ENCODE measurements at regions not wholly inside any gene's neighbourhood (a gene's known extent, or its start where the extent isn't known, plus 50 kb on each side); places are given as distances from the start of the nearest gene placed in this dataset.
"Not testable (repeated sequence)": the region's sequence is repeated elsewhere in the genome, so short reads cannot be mapped to it uniquely, and the experiment has no call there.

DNA sequence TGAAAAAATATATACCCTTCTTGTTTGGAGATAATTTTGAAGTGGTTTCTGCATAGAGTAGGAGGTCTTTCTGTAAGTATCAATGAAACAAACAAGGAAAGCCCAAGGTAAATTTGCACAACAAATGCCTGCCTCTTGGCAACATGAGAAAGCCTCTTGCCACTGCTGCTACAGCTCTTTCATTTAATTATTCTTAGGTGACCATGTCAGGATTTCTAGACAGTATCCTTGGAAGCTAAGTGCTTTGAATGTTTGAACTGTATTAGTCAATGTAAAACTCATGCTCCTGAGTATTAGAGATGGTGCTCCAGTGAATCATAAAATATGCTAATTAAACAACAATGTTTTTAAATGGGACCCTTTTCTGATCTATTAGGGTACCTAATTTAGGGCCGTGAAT lies 81.2 kb upstream of the ITGB1 start:
- no peak for DNase-seq

DNA sequence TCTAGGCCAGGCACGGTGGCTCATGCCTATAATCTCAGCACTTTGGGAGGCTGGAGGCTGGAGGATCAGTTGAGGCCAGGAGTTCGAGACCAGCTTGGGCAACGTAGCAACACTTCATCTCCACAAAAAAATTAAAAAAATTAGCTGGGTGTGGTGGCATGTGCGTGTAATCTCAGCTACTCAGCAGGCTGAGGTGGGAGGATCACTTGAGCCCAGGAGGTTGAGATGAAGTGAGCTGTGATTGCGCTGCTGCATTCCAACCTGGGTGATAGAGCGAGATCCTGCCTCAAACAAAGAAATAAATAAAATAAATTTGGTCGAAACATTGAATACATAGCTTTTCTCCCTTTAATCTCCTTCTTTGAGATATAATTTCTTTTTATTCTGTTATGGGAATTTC lies 80.6 kb upstream of the ITGB1 start:
- no peak for DNase-seq

DNA sequence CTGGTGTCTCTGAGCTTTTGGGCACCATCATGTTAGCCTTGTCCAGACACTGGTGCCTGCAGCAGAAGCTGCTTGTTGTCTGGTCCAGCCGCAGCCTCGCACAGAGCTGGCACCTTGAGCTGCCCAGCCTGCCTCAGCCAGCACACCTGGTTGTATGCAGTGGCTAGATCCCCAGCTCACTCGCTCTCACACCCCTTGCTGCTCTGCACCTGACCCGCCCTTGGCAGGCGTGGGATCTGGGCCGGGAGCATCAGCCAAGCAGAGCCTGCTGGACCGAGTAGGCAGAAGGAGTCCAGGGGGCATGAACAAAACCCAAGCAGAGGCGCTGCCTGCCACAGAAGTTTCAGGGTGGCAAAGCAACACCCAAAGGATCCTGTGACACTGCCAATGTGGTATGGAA lies 79.7 kb upstream of the ITGB1 start:
- DNase-seq = no peak

DNA sequence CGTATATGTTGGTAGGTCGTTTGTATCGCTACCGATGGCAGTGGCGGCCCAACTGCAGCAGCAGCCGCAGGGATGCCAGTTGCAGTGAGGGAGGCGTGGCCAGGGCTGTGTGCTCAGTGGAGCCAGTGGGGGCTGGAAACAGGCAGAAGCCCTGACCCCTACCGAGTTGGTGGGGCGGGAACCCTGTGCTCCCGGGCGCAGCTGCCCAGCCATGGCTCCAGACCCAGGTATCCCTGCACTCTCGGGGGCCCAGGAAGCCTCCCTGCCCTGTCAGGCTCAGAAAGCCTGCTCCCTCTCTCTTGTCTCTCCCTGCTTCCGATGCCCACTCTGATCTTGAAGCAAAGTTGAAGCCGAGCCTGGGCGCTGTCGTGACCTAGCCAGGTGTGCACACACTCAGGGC lies 78.6 kb upstream of the ITGB1 start:
- DNase-seq = no peak

DNA sequence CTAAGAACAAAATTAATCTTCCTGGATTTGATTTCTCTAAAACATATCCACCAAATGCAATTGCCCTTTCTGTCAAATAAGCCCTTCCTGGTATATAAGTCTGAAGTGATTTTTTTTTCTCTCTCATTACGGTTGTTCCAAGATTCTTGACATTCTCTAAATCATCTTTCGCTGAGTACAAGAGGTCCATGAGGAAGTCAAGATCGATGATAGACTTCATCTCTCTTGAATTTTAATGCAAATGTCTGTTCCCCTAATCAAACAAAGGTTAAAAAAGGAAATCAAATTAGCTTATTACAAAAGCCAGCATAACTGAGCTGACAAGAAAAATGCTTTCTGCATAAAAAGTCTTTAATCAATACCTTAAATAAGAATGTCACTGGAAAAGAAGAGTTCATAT lies 77.4 kb upstream of the ITGB1 start:
- DNase-seq = no peak

DNA sequence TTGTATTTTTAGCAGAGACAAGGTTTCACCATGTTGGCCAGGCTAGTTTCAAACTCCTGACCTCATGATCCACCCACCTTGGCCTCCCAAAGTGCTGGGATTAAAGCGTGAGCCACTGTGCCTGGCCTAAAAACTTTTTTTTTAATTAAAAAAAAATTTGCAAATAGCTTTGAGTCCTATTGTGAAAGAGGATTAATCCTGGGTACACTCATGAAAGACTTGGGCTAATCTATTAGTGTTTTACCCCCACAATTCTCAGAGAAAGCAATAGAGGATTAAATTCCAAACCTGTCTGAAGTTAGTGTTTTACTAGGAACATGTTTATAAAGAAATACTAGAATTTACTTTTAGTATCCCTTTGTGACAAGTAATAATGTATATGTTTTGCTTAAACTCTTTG lies 76.9 kb upstream of the ITGB1 start:
- DNase-seq = no peak

DNA sequence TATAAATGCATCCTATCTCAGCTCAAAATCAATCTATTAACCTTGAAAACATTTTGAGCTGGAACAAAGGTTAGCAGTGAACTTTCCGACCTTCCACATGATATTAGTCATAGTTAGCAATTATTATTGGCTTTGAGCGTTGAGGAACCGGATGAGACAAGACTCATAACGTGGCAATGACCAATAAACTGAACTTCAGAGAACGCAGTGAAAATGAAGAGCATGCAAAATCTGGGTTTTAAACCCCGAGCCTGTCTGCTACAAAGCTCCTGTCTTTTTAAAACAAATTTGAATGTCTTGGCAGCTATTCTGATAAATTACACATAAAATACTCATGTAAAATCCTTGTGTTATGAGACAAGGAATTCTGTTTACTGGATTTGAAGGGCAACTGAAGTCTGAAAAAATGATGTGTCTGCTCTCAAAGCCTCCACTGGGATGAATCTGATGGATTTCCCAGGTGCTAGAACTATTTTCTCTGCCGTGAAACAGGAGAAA lies 74.7 kb upstream of the ITGB1 start:
- DNase-seq = no peak

DNA sequence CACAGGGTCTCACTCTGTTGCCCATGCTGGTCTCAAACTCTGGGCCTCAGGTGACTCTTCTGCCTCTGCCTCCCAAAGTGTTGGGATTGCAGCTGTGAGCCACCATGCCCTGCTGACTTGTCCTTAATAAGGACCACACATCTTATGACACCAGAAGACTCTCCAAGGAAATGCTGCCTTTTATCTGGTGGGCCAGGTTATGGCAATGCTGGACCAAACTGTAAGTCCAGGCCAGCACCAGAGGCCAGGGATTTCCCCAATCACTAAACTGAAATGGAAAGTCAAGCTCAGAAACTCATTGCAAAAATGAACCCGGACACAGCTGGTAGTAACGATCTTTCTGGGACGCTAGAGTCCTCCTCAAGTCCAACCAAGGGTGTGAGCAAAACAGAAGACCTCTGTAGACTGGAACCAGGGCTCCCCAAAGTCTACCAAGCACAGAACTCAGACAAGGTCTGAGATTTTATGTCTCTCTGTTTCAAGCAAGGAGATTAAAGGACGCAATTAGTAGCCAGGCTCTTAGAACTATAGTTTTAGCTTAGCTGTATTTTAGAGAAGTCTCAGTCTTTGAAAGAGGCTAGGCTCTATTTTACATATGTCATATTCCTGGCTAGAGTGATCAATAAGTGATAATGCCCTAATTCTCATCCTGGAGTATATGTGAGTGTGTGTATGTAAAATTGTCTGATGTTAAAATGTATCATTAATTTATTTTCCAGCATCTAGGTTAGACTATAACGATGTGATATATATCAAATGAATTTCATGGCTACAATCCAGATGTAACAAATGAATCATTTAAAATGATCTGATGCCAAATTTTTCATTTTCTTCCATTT lies 74.0 kb upstream of the ITGB1 start:
- DNase-seq = no peak

DNA sequence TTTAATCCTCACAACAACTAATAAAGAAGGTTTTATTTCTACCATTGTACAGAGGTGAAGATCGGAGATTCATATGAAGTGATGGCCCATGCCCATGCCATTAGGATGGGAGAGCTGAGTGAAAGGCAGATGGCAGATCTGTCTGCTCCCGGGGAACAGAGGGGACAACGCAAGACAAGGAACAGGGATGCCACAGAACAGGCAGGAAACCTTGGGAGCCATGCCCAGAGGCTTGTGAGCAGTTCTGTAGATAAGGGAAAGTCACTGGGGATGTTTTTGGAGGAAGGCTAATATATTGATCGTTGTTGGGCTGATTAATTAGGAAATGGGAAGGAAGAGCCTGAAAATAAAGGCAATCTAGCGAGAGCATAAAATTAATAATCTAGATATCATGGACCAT lies 73.1 kb upstream of the ITGB1 start:
- no peak for DNase-seq

DNA sequence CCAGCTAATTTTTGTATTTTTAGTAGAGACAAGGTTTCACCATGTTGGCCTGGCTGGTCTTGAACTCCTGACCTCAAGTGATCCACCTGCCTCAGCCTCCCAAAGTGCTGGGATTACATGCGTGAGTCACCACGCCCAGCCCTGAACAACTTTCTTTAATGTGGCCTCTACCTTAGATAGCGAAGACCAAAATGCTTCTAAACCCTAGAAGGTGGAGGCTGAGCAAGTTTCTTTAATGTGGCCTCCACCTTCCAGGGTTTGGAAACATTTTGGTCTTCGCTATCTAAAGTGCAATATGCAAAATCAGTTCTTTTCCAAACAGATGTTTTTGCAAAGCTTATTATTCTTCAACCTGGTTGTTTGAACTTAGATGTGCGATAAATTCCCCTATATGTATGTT lies 70.5 kb upstream of the ITGB1 start:
- not testable (repeated sequence) for DNase-seq

DNA sequence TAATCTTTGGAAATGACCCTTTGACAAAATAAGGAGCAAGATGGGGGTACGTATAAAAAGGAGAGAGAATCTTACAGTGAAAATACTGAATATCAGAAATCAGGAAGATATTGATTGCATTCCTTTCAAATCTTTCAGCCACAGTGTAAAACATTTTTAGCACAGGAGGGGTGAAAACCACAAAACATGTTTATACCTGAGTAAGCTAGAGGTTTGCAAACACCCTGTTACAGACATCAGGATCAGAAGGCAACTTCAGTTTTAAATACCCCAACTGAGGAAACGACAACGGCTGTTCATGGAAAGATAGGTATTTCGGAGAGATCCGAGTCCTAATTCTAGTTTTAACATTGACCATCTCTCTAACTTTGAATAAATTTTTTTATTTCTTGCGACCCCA lies 69.1 kb upstream of the ITGB1 start:
- no peak for DNase-seq

DNA sequence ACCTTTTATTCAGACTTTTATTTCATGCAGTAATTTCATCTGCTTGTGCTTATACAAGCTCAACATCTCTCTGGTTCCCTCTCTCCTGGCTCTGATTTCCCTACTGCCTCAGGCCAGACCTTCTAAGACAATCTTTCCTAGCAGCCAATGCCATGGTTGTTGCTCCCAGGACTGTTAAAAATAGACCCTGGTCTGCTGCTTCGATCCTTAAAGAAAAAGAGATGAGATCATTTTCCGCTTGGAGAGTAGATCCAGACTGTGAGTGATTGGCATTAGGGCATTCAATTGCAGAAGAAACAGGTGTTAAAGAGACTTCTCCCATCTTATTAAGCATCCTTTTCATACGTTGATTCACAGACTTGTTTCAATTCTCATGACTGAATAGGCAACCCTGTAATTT lies 68.4 kb upstream of the ITGB1 start:
- no peak for DNase-seq

DNA sequence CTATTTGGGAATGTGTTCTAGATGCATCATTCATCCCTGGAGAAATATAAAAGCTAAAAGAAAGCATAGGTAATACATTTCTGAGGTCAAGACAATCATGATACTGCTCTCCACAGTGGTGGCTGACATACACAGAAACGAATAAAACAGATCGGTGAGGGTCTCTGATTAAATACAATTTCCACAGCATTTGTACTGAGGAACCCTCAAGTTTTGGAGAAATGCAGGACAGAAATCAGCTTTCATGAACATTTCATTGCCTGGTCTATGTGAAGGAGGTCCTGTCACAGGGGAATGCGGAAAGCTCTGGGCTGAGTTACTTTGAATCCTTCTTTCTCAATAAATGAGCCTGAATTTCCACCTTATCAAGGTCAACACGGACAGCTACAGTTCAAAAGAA lies 67.9 kb upstream of the ITGB1 start:
- DNase-seq = no peak

DNA sequence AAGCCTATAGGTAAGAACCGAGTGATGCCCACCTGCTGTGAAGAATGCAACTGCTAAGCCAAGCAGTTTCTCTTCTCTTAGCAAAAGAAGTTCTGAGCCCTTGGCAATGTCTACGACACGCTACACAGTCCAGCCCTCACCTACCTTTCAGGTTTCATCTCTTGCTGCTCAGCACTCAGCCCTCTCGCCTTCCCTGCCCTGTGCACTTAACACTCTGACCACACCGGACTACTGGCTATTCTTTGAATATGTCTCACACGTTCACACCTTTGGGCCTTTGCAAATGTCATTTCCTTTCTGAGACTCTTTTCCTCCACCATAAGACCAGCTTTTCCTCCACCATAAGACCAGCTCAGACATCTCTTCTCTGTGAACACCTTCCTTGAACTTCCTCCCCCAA lies 67.0 kb upstream of the ITGB1 start:
- no peak for DNase-seq

DNA sequence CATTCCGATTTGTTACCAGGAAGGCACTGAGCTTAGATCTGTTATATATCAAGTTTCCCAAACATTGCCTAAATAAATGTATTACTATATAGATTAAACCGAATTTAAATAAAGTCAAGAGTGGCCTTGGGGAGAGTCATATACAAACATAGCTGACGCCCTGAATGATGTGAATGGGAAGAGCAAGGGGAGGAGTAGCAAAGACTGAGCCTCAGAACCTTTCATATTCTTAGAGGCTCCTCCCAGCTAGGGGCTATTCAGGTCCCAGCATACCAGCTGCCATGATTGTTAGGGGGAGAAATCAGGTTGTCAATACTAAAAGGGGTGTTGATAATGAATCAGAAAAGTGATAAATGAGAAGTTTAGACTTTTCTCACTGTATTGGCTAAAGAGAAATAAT lies 64.7 kb upstream of the ITGB1 start:
- DNase-seq = no peak

DNA sequence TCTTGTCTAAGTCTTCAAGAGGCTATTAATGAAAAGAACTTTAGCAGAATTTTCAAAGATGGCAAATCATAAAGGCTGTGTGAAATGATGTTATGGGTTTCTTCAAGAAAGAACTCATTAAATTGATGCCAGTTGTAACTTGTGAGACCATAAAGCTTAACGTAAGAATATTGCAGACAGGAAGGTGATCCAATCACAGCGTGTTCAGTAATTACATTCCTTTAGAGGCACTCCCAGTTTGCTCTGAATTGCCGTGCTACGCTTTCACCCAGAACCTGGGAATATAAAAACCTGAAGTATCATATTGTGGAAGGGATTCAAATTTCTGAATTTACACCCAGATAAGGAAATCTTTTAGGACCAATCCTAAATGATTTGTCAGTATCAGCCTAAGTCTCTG lies 64.1 kb upstream of the ITGB1 start:
- DNase-seq = no peak

DNA sequence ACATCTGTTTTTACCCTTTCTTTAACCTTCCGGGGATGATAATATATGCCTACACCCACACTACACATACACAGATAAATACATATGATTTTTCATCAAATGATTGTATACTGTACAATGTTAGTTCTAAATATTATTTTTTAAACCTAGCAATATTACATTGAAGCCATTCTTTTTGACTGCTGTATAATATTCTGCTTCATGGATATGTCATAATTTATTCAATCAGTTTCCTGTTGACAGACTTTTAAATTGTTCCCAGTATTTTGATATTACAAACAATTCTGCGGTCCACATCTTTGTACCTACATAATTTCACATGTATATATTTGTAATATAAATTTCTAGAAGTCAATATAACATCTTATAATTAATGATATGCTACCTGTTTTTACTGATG lies 59.0 kb upstream of the ITGB1 start:
- no peak for DNase-seq

DNA sequence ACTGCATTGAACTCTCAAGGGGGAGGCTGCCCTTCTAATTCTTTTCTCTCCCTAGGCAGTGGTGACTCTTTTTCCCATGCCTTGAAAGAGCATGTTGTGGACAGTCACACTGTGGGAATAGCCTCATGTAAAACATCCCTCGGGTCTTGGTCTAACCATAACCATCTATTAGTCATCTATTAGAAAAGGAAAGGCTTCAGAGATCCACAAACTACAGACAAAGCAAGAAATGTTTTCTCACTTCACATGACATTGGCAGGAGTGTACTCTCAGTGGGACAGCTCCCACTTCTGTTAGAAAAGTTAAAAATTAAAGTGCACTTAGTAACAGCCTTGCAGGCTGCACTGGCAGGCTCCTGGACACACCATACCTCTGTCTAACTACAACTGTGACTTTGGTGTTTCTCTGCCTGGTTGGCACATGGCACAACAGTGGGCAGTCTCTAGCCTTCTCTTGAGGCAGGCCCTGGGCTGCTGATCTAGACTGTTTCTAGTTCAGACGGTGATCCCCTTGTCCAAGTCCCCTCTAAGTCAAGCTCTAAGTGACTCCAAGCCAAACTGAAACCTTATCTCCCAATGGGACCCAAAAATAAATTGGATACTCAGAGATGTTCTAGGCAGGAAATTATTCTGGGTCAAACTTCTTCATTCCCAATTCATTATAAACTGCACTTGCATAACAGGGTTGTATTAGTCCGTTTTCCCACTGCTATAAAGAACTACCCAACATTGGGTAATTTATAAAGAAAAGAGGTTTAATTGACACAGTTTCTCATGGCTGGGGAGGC lies 57.9 kb upstream of the ITGB1 start:
- no peak for DNase-seq

DNA sequence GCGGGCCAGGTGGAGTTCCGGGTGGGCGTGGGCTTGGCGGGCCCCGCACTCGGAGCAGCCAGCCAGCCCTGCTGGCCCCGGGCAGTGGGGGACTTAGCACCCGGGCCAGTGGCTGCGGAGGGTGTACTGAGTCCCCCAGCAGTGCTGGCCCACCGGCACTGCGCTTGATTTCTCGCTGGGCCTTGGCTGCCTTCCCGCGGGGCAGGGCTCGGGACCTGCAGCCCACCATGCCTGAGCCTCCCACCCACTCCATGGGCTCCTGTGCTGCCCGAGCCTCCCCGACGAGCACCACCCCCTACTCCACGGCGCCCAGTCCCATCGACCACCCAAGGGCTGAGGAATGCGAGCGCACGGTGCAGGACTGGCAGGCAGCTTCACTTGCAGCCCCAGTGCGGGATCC lies 55.3 kb upstream of the ITGB1 start:
- DNase-seq = not testable (repeated sequence)

DNA sequence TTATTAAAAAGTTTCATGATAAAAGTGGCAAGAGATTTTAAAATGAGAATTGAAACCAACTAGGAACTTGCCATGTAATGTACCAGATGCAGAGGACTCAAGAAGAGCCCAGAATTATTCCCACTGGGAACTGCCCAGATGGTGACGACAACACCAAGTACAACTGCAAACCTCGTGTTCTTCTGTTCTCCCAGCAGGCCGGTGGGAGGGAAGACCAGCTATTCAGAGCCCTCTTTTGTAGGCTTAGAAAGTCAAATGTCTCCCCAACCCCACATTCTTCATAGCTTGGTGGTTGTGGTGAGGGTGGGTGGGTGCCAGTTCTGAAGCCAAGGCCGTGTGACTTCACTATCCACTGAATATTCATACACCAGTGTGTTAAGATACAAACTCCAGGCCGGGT lies 54.3 kb upstream of the ITGB1 start:
- DNase-seq = peak in 2 of 58 donors; percentile 3 to 21

DNA sequence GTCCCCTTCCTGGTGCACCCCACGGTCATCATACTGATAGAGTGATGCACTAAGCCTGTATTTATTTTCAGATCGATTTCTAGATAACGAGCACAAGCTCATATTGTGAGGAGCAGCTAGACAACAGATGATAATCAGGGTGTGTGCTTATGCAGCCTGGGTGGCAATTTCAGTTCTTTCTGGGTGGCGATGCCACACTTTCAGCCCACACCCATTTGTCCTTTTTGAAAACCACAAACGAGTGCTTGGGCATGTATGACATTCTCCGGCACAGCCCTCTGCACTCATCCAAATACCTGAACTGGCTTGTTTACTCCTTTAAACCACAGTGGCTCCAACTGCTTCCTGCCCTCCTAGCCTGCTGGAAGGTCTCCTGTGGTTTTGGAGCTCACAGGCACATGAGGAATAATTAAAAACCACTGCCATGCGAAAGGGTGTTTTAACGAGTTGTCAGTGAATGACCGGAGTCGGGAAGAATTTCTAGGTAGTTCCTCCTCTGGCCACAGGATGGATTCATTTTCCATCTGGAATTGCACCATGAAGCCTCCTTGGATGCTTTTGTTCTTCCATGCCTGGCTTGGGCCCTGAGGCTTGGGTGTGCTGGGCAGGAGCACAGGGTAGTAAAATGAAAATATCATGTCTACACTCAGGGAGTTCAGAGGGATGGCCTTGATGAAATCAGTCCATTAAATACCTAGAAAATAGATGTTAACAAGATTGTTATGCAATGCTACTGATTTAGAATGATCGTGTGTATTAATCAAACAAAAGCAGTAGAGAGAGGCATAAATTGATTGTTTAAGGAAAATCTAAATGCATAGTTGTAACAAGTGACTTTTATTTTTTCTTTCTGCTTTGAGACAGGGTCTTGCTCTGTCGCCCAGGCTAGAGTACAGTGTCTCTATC lies 52.4 kb upstream of the ITGB1 start:
- no peak for DNase-seq

Data from anterior cingulate cortex (tissue), 58 donors.